Mesenchymal stem cell (in vitro differentiated cells and primary cell): ENCODE measurements at regions not wholly inside any gene's neighbourhood (a gene's known extent, or its start where the extent isn't known, plus 50 kb on each side); places are given as distances from the start of the nearest gene placed in this dataset.
A peak's percentile ranks its signal among the peaks of the same experiment; 100 is the strongest.

Experiments
- DNase-seq: peaks from one replicate; pipeline ENCODE4 v3.0.0-alpha.2; 2013
- H2AFZ ChIP-seq: one replicate; pipeline ENCODE4 v1.6.1; 2013; ENCODE audit warnings: low read depth, mild to moderate bottlenecking, control low read depth, inconsistent platforms, low read length, moderate library complexity
- H2AK5ac ChIP-seq: 2 replicates; pipeline ENCODE4 v1.6.1; 2013; ENCODE audit warnings: low read length, moderate library complexity, mild to moderate bottlenecking, inconsistent platforms; ENCODE audit not compliant: severe bottlenecking
- H2BK120ac ChIP-seq: one replicate; pipeline ENCODE4 v1.6.1; 2013; ENCODE audit warnings: low read depth, mild to moderate bottlenecking, inconsistent platforms, low read length, moderate library complexity
- H2BK12ac ChIP-seq, 2 experiments: one replicate each; pipeline ENCODE4 v1.6.1; 2013; ENCODE audit warnings: inconsistent platforms in 2 of 2, low read length in 2 of 2, mild to moderate bottlenecking in 2 of 2, moderate library complexity in 2 of 2, control low read depth in 1 of 2
- H2BK15ac ChIP-seq: one replicate; pipeline ENCODE4 v1.6.1; 2013; ENCODE audit warnings: mild to moderate bottlenecking, low read depth, inconsistent platforms; ENCODE audit not compliant: poor library complexity, severe bottlenecking
- H2BK5ac ChIP-seq: 2 replicates; pipeline ENCODE4 v1.6.1; 2013; ENCODE audit warnings: low read depth, mild to moderate bottlenecking, low read length, control low read depth, inconsistent platforms; ENCODE audit not compliant: poor library complexity, severe bottlenecking
- H3K14ac ChIP-seq, 2 experiments: one replicate each; pipeline ENCODE4 v1.6.1; 2013; ENCODE audit warnings: inconsistent platforms in 2 of 2, low read length in 2 of 2, control low read depth in 1 of 2, mild to moderate bottlenecking in 1 of 2, moderate library complexity in 1 of 2
- H3K18ac ChIP-seq, 2 experiments: one replicate each; pipeline ENCODE4 v1.6.1; 2013; ENCODE audit warnings: inconsistent platforms in 2 of 2, low read length in 2 of 2, control low read depth in 1 of 2, low read depth in 1 of 2, mild to moderate bottlenecking in 1 of 2
- H3K23ac ChIP-seq, 2 experiments: one replicate each; pipeline ENCODE4 v1.6.1; 2013; ENCODE audit warnings: inconsistent platforms in 2 of 2, low read length in 2 of 2, mild to moderate bottlenecking in 2 of 2, moderate library complexity in 2 of 2, control low read depth in 1 of 2
- H3K27ac ChIP-seq: 2 replicates; pipeline ENCODE4 v1.5.1; 2013; ENCODE audit warnings: mild to moderate bottlenecking, moderate library complexity, low read length, control low read depth, inconsistent platforms; ENCODE audit not compliant: poor library complexity, severe bottlenecking
- H3K27me3 ChIP-seq, 2 experiments: 2 replicates each; pipeline versions ENCODE4 v1.6.1 to v1.7.0; 2013; ENCODE audit warnings: low read length in 2 of 2, mild to moderate bottlenecking in 2 of 2, moderate library complexity in 2 of 2, control low read depth in 1 of 2, inconsistent platforms in 1 of 2; ENCODE audit not compliant: control insufficient read depth in 1 of 2, insufficient read depth in 1 of 2
- H3K36me3 ChIP-seq, 2 experiments: 2 replicates each; pipeline versions ENCODE4 v1.6.1 to v1.7.0; 2013; ENCODE audit warnings: low read length in 2 of 2, control low read depth in 1 of 2, inconsistent platforms in 1 of 2, low read depth in 1 of 2, mild to moderate bottlenecking in 1 of 2; ENCODE audit not compliant: insufficient read depth in 2 of 2, control insufficient read depth in 1 of 2
- H3K4ac ChIP-seq, 2 experiments: one replicate each; pipeline ENCODE4 v1.6.1; 2013; ENCODE audit warnings: inconsistent platforms in 2 of 2, low read length in 2 of 2, mild to moderate bottlenecking in 2 of 2, moderate library complexity in 2 of 2, control low read depth in 1 of 2, low read depth in 1 of 2
- H3K4me1 ChIP-seq: 2 replicates; pipeline ENCODE4 v1.6.1; 2013; ENCODE audit warnings: low read depth, low read length, control low read depth; ENCODE audit not compliant: control insufficient read depth, insufficient read depth
- H3K4me2 ChIP-seq: 2 replicates; pipeline ENCODE4 v1.6.1; 2013; ENCODE audit warnings: low read length, mild to moderate bottlenecking, inconsistent platforms; ENCODE audit not compliant: poor library complexity, severe bottlenecking
- H3K4me3 ChIP-seq, 2 experiments: 2 replicates each; pipeline versions ENCODE4 v1.5.1 to v1.7.0; 2013; ENCODE audit warnings: low read length in 2 of 2, mild to moderate bottlenecking in 2 of 2, control low read depth in 1 of 2, low read depth in 1 of 2; ENCODE audit not compliant: insufficient read depth in 1 of 2
- H3K79me1 ChIP-seq: replicated peaks from 2 replicates; pipeline ENCODE4 v1.6.1; 2013; ENCODE audit warnings: mild to moderate bottlenecking, control low read depth, low read length, inconsistent platforms; ENCODE audit not compliant: poor library complexity, severe bottlenecking
- H3K9ac ChIP-seq: 2 replicates; pipeline ENCODE4 v1.7.0; 2013; ENCODE audit warnings: mild to moderate bottlenecking, low read length, moderate library complexity
- H3K9me3 ChIP-seq: 2 replicates; pipeline ENCODE4 v1.7.0; 2013; ENCODE audit warnings: mild to moderate bottlenecking, low read length; ENCODE audit not compliant: control insufficient read depth
- H4K8ac ChIP-seq: one replicate; pipeline ENCODE4 v1.6.1; 2013; ENCODE audit warnings: inconsistent platforms, mild to moderate bottlenecking, low read length, moderate library complexity
- H4K91ac ChIP-seq: one replicate; pipeline ENCODE4 v1.6.1; 2013; ENCODE audit warnings: mild to moderate bottlenecking, low read length, inconsistent platforms
- WGBS: methylation state at CpG from one replicate; pipeline ENCODE4 v1.1.7; 2013; ENCODE audit warnings: mixed read lengths; 5-methylcytosine and 5-hydroxymethylcytosine counted together

DNA sequence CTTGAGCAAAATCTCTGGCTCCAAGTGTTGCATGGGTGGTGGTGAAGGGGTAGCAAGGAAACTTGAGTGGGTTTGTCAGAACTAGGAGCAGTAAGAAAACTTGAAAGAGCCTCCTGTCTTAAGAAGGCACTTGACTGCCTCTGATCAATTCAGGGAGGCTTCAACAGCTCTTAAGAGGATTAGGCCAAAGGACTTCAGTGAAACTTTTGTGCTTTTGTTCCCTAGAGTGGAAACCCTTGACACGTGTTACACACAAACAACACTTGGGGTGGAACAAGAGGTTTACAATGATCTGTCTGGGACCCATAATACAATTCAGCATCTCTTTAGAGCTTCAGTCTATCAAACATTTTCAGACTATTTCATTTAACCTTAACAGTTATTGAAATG, 80.1 kb upstream of the ARMC2 start:
- H2AK5ac ChIP-seq = no peak overlapping the region
- H4K8ac ChIP-seq = no peak overlapping the region

DNA sequence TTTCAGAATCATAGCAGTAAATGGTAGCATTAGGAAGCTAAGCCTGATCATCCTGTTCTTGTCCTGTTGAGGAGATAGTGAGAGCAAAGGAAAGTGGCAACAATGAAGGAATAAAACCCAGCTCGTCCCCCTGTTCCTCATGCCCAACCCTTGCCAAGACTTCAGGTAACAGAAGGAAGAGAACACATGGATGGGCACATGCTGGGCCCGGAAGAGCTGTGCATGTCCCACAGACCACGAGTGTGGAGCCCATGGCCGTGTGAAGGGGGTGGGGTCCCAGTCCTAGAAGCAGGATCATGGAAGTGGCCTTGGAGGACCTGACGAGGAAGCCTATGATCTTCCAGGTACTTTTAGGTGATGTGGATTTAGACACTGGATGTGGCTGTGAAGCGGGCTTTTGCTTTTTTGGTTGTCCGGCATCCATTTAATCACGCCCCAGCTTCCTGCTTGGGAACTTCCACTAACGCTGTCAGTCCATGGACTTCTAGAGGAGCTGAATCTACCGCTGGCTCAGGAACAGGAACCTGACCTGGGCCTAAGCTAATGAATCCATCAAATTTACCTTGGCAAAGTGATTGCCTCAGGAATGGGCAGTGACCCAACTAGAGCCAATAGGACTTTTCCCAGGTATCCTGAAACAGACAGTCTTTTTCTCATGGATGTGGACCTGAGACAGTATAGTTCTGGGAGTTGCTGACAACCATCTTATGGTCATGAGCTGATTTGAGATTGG, 79.3 kb upstream of the ARMC2 start:
- WGBS = 87% methylated on average over 10 of the region's 10 CpGs
- H2BK5ac ChIP-seq = no peak overlapping the region

More for the DNA sequence above, 80.1 kb upstream of the ARMC2 start:
- Histone ChIP-seq H2AFZ (no peak overlapping the region), H3K4me1 (no peaks in the 10 kb centered on the region), H2BK15ac (no peak overlapping the region), H3K14ac (no peak overlapping the region), H4K91ac (no peak overlapping the region), H3K4me2 (no peak overlapping the region), H3K4ac (no peak overlapping the region), H3K4me3 (no peak overlapping the region), H3K27me3 (no peaks in the 10 kb centered on the region), H2BK120ac (no peak overlapping the region), H3K79me1 (no peaks in the 10 kb centered on the region), H3K36me3 (no peaks in the 10 kb centered on the region), H3K9me3 (no peaks in the 10 kb centered on the region), H3K23ac (no peak overlapping the region), H3K18ac (no peak overlapping the region), H2BK5ac (no peak overlapping the region), H3K27ac (no peak overlapping the region), H2BK12ac (no peak overlapping the region), H3K9ac (no peak overlapping the region)
- DNase-seq = no peak
- 93% methylated on average over 1 of the region's 1 CpG for WGBS

DNA sequence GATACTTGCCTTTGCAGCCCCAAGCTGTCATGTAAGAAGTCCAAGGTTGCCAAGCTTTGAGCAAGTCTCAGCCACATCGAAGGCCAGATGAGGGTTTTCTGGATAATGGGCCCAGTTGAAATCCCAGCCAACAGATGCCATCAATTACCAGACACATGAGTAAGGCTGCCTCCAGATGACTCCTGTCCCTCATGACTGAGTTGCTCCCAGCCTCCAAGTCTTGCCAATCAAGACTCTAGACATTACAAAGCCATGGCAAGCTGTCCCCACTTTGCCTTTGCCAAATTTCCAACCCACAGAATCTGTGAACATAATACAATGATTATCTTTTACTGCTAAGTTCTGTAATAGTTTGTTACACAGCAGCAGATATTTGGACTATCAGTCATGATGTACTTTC, 76.8 kb upstream of the ARMC2 start:
- Histone ChIP-seq H2AK5ac (no peak overlapping the region), H4K91ac (no peak overlapping the region), H3K23ac (no peak overlapping the region), H2BK5ac (no peak overlapping the region), H2BK15ac (no peak overlapping the region), H3K27ac (no peak overlapping the region), H3K9ac (no peak overlapping the region), H3K4me2 (no peak overlapping the region), H3K18ac (peak overlapping the region in 1 of 2 experiments; percentile 34), H3K36me3 (no peaks in the 10 kb centered on the region), H3K4ac (no peak overlapping the region), H3K4me3 (no peak overlapping the region), H3K27me3 (no peaks in the 10 kb centered on the region), H2AFZ (no peak overlapping the region), H3K4me1 (no peaks in the 10 kb centered on the region), H3K79me1 (no peaks in the 10 kb centered on the region), H3K14ac (no peak overlapping the region), H3K9me3 (no peaks in the 10 kb centered on the region), H2BK120ac (no peak overlapping the region), H4K8ac (no peak overlapping the region), H2BK12ac (no peak overlapping the region)
- no peak for DNase-seq
- WGBS = 95% methylated on average over 1 of the region's 1 CpG

More for the DNA sequence above, 79.3 kb upstream of the ARMC2 start:
- H3K36me3 ChIP-seq = no peaks in the 10 kb centered on the region
- no peak overlapping the region for H3K18ac ChIP-seq
- no peak overlapping the region for H4K91ac ChIP-seq
- no peak overlapping the region for H2BK12ac ChIP-seq
- H3K27ac ChIP-seq = no peak overlapping the region
- no peak overlapping the region for H3K4me2 ChIP-seq
- H2BK15ac ChIP-seq = no peak overlapping the region
- H3K27me3 ChIP-seq = no peaks in the 10 kb centered on the region
- no peak overlapping the region for H3K14ac ChIP-seq
- no peak overlapping the region for H2AFZ ChIP-seq
- no peaks in the 10 kb centered on the region for H3K9me3 ChIP-seq
- no peak overlapping the region for H4K8ac ChIP-seq
- DNase-seq = no peak
- H3K4me3 ChIP-seq = no peak overlapping the region
- no peak overlapping the region for H3K4ac ChIP-seq
- H3K23ac ChIP-seq = no peak overlapping the region
- H3K4me1 ChIP-seq = no peaks in the 10 kb centered on the region
- H2AK5ac ChIP-seq = no peak overlapping the region
- H3K9ac ChIP-seq = no peak overlapping the region
- no peak overlapping the region for H2BK120ac ChIP-seq
- no peaks in the 10 kb centered on the region for H3K79me1 ChIP-seq

DNA sequence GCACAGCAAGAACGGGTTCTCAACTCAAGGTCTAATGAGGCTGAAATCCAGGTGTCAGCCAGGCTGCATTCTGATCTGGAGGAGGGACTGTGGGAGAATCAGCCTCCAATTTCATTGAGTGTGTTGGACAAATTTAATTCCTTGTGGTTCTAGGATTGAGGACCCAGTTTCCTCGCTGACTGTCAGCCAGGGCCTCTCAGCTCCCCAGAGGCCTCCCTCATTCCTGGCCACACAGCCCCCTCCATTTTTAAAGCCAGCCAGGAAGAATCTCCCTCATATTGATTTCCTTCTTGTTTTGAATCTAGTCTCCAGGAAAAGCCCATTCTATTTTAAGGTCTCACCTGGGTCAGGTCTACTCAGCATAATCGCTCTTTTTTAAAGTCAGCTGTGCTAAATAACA, 73.7 kb upstream of the ARMC2 start:
- Histone ChIP-seq H2BK15ac (no peak overlapping the region), H3K27ac (no peak overlapping the region), H3K18ac (no peak overlapping the region), H3K27me3 (no peaks in the 10 kb centered on the region), H3K9ac (no peak overlapping the region), H2AK5ac (no peak overlapping the region), H3K4ac (no peak overlapping the region), H2BK12ac (no peak overlapping the region), H3K4me1 (no peaks in the 10 kb centered on the region), H3K23ac (no peak overlapping the region), H4K91ac (no peak overlapping the region), H3K4me3 (no peak overlapping the region), H2BK5ac (no peak overlapping the region), H3K79me1 (no peaks in the 10 kb centered on the region), H2BK120ac (no peak overlapping the region), H4K8ac (no peak overlapping the region), H3K4me2 (no peak overlapping the region), H2AFZ (no peak overlapping the region), H3K36me3 (no peaks in the 10 kb centered on the region), H3K9me3 (no peaks in the 10 kb centered on the region), H3K14ac (no peak overlapping the region)
- DNase-seq = no peak
- WGBS = 98% methylated on average over 2 of the region's 3 CpGs
